Activated naive CD4-positive, alpha-beta T cell treated with anti-CD3 and anti-CD28 coated beads, Interleukin-2, amount 50 U/mL, for 72 hours (primary cell): ENCODE measurements at regions not wholly inside any gene's neighbourhood (a gene's known extent, or its start where the extent isn't known, plus 50 kb on each side); places are given as distances from the start of the nearest gene placed in this dataset.

ENCODE experiments used
- ATAC-seq, 2 donors: fragments of 150-1000 bp; cut with Tn5 transposase; 2 replicates each; pipeline ENCODE4 v1.10.0; 2021; ENCODE audit warnings: mild to moderate bottlenecking in 2 of 2, moderate library complexity in 2 of 2
- DNase-seq, 2 donors: peaks; one replicate each; pipeline ENCODE4 v3.0.0; 2021 to 2022; ENCODE audit warnings: low spot score in 2 of 2
- H3K27ac Mint-ChIP-seq, 2 donors: one replicate each; pipeline ENCODE4 v1.8.0; 2022; ENCODE audit warnings: mild to moderate bottlenecking in 2 of 2, mixed read lengths in 2 of 2
- H3K36me3 Mint-ChIP-seq, 2 donors: one replicate each; pipeline ENCODE4 v1.8.0; 2022; ENCODE audit warnings: mixed read lengths in 2 of 2
- H3K9me3 Mint-ChIP-seq, 2 donors: one replicate each; pipeline ENCODE4 v1.8.0; 2022; ENCODE audit warnings: mixed read lengths in 2 of 2

DNA sequence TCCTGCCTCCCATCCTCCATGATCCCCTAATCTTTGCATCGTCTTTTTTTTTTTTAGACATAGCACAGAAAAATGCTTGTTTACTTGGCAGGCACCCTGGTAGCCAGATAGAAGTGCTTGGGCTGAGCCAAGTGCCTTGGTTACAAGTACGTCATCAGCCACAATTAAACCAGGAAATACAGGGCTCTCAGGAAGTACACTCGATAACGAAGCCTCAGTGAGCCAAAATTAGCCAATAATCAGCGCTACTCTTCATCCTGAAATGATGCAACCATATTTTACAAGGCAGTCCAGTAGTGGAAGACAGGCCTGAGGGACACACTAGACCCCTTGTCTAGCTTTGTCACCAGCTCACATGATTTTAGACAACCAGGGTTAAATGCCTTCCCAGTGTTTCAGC is 194.0 kb upstream of the NBEA start:
- Mint-ChIP-seq H3K27ac (no peak overlapping the region), H3K36me3 (no peaks in the 10 kb centered on the region), H3K9me3 (peaks cover 11 to 13% of the 10 kb centered on the region in 2 donors)
- ATAC-seq (no peak), DNase-seq (no peak)

DNA sequence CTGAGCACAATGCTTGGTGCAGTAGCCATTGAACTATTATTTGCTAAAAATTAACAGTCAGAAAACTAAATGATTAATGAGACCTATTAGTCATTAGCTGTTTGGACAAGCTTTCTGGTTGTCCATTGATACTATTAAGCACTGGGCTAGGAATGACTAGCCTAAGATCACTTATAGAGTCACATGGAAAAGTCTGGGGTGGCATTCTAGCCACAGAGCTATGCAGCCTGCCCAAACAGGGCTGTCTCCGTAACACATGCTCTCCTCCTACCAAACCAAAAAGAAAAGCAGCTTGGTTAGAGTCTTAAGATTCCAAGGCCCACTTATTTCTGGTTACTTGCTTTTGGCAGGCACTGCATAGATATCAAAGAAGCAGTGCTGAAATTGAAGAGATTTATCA is 193.5 kb upstream of the NBEA start:
- DNase-seq (no peak), ATAC-seq (no peak)
- no peak overlapping the region for H3K27ac Mint-ChIP-seq

DNA sequence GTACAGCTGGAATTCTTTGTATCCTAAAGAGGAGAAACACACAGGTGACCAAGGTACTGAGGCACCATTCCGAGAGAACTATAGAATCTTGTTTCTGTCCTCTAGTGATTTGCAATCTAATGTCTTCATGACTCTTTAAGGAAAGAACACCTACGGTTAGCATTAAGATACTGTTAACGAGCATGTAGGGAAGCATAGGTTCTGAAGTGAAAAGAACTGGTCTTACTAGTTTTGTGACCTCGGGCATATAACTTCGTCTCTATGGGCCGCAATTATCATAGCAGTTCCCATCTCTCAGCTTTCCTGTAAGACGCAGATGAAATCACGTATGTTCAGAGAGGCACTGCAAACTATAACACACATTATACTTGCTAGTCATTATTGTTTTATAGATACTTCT is 193.0 kb upstream of the NBEA start:
- ATAC-seq (no peak), DNase-seq (no peak)
- no peak overlapping the region for H3K27ac Mint-ChIP-seq
- peaks cover 10 to 11% of the 10 kb centered on the region in 2 donors for H3K9me3 Mint-ChIP-seq
- no peaks in the 10 kb centered on the region for H3K36me3 Mint-ChIP-seq

More for the DNA sequence above, 193.5 kb upstream of the NBEA start:
- H3K9me3 Mint-ChIP-seq = peaks cover 11 to 13% of the 10 kb centered on the region in 2 donors
- H3K36me3 Mint-ChIP-seq = no peaks in the 10 kb centered on the region

DNA sequence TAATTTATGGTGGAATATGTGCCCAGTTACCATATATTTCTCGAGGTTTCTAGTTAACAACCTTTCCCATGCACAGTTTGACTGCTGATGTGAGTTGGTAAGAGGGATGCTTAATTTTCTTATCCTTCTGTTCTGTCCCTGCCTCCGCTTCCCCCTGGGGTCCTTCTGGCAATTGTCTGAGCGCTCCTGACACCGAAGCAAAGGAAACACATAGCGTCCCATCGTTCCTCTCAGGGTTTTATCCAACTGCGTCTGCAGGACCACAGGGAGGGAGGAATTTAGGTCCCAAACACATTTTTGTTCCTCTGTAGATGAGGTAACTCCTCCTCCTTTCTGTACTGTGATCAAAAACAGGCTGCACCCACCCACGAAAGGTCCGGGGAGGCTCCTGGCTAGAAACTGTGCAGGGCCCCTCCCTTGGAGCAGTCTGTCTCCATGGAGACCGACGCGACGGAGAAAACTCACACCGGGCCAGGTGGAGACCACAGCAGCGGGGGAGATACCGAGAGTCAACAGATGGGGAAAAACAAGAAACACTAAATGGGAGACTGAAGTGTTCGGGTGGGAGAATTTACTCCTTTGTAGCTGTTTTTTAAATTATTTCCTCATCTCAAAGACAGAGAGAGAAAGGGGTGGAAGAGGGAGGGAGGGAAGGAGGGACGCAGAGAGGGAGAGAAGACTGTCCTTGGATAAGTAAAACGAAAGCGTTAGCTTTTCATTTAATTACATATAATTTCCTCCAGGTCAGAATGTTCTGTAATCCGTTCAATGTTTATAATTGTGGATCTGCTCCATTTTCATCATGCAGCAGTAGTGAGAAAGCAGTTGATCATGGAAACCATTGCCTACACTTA is 191.8 kb upstream of the NBEA start:
- Mint-ChIP-seq H3K27ac (no peak overlapping the region), H3K36me3 (no peaks in the 10 kb centered on the region), H3K9me3 (peaks cover 4 to 5% of the 10 kb centered on the region in 2 donors)
- ATAC-seq (no peak), DNase-seq (no peak)

DNA sequence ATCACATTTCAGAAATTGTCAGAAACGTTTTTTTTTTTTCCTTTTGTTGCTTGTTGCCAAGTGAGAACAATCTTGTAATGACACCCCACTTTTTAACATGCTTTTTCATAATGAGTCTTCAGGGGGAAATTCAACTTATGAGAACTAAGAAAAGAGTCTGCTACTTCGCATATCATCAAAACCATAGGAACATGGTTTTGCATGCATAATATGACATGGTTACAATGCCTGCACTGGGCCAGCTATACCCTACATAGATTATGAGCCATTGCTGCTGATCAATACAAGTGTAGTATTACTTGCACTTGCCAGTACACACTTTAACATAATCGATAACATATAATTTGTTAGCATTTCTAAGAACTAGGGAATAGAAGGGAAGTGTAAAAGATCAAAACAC is 191.0 kb upstream of the NBEA start:
- Mint-ChIP-seq H3K27ac (no peak overlapping the region), H3K9me3 (peaks cover 4 to 5% of the 10 kb centered on the region in 2 donors), H3K36me3 (no peaks in the 10 kb centered on the region)
- DNase-seq (no peak), ATAC-seq (no peak)

DNA sequence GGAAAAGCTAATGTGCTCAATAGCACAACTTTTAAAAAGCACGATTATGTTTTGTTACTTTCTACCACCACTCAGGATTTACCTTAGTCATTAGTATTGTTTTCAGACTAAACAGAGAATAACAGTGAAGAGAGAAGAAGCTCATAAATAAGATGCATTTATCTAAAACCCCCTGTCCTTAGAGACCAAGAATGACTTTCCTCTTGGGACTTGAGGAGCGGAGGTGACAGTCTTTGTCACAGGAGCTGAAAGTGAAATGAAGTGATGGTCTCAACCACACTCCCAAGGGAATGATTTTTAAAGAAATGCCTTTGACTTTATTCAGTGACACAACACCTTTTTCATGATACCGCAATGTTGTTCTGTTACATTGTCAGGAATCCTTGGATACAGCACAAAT is 190.6 kb upstream of the NBEA start:
- no peak overlapping the region for H3K27ac Mint-ChIP-seq

DNA sequence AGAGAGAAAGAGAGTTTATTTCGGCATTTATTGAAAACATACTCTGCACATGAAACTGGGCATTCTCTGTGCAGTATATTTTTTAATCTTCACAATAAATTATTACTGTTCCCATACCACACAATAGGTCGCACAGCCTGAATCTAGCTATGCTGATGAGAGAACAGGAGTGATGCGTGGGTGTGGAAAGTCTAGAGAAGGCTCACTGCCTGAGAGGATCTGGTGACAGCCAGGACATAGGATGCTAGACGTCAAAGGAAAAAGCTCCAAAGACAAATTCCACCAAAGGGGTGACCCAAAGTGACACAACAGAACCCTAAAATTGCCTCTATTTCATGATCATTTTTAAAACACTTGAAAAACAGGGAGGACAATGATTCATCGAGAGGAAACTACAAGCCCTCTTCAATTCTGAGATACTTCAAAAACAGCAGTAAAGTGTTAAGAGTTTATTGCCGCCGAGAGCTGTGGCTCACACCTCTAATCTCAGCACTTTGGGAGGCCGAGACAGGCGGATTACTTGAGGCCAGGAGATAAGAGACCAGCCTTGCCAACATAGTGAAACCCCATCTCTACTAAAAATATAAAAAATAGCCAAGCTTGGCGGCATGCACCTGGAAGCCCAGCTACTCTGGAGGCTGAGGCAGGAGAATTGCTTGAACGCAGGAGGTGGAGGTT is 189.6 kb upstream of the NBEA start:
- H3K9me3 Mint-ChIP-seq = peaks cover 0 to 4% of the 10 kb centered on the region in 2 donors
- ATAC-seq (no peak), DNase-seq (no peak)
- no peaks in the 10 kb centered on the region for H3K36me3 Mint-ChIP-seq
- no peak overlapping the region for H3K27ac Mint-ChIP-seq

More for the DNA sequence above, 190.6 kb upstream of the NBEA start:
- no peak for DNase-seq
- peaks cover 4% of the 10 kb centered on the region in 2 donors for H3K9me3 Mint-ChIP-seq
- ATAC-seq = no peak
- H3K36me3 Mint-ChIP-seq = no peaks in the 10 kb centered on the region

DNA sequence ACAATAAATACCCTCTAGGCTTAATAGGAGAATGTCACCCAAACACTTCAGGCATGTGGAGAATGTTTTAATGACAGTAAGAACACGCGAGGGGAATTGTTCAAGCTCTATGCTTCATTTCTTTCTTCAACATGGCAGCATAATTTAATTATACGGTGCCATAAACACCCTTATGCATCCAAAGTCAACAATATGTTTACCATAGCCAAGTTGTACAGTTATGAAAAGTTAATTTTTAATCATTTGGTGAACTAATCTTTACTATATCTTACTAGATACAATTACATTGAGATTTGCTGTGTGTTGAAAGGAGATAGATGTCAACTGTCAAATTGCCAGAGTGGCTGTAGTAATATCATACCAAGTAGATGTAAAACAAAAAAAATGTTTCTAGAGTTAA is 185.9 kb upstream of the NBEA start:
- Mint-ChIP-seq H3K27ac (no peak overlapping the region), H3K36me3 (no peaks in the 10 kb centered on the region), H3K9me3 (no peaks in the 10 kb centered on the region)
- DNase-seq = no peak
- ATAC-seq = no peak

DNA sequence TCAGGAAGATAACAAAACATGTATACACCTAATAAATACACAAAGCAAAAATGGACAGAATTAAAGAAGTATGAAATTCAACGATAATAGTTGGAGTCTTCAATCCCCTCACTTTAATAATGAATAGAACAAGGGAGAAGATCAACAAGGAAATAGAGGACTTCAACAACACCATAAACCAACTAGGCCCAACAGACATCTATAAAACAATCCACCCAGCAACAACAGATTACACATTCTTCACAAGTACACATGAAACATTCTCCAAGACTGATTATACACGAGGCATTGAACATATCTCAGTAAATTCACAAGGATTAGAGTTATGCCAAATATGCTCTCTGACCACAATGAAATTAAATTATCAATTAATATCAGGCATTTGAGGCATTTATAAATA is 185.5 kb upstream of the NBEA start:
- no peak for ATAC-seq
- Mint-ChIP-seq H3K36me3 (no peaks in the 10 kb centered on the region), H3K27ac (no peak overlapping the region), H3K9me3 (no peaks in the 10 kb centered on the region)
- no peak for DNase-seq

DNA sequence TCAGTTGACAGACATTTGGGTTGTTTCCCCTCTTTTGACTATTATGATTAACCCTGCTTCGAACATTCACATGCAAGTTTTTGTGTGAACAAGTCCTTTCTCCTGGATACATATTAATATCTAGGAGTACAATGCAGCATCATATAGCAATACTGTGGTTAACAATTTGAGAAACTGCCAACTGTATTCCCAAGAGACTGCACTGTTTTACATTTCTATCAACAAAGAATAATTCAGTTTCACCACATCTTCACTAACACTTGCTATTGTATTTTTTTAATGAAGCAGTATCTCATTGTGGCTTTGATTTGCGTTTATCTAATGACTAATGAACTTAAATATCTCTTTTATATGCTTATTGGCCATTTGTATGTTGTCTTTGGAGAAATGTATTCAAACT is 184.6 kb upstream of the NBEA start:
- no peak for DNase-seq
- H3K9me3 Mint-ChIP-seq = no peaks in the 10 kb centered on the region
- no peak for ATAC-seq
- no peak overlapping the region for H3K27ac Mint-ChIP-seq
- no peaks in the 10 kb centered on the region for H3K36me3 Mint-ChIP-seq

DNA sequence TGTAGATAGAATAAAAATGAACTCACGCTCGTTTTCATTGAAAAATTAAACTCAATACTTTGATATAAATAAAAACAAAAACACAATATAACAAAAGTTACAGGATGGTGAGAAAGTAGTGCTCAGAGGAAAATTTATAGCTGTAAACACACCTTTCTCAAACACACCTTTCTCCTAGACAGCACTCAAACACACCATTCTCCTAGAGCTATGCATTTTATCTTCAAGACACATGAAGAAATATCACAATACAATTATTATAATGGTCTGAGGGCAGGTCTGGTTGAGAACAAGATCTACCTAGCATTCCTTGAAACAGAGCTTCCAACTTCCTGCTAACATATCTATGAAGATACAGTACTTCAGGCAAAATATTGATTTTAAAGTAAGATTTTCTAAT is 183.4 kb upstream of the NBEA start:
- Mint-ChIP-seq H3K36me3 (no peaks in the 10 kb centered on the region), H3K27ac (no peak overlapping the region), H3K9me3 (no peaks in the 10 kb centered on the region)
- ATAC-seq (no peak), DNase-seq (no peak)

DNA sequence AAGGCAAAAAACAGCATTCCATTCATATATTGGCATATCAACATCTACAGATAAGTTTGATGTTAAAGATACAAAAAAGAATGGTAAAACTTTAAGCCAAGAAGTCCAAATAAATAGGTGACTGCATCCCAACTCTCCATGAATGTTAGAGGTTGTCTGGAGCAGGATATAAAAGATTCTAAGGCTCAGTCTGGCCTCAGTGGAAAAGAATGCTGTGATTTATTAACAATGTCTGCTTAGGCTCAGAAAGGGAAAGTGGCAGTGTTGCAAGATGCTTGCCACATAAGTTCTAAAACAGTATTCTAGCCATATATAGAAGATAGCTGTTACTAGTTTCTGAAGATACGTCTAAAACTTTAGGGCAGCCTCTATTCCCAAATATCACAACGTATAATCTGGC is 179.8 kb upstream of the NBEA start:
- H3K36me3 Mint-ChIP-seq = no peaks in the 10 kb centered on the region
- ATAC-seq (no peak), DNase-seq (no peak)
- no peak overlapping the region for H3K27ac Mint-ChIP-seq
- H3K9me3 Mint-ChIP-seq = no peaks in the 10 kb centered on the region

DNA sequence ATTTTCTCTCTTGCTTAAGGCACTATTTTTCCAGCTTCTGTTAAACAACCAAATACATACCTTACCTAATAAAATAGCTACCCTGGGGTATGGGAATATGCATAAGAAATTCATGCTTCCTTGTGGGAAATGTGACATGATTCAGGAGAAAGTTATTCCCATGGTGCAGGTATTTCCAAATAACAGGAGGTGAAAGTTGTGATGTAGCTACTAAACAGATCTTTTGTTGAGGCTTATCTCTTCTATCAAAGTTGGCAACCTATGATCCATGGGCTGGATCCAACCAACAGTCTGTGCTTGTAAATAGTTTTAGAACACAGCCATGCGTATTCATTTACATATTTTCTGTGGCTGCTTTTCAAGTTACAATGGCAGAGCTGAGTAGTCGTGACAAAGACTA is 177.8 kb upstream of the NBEA start:
- DNase-seq = no peak
- ATAC-seq = no peak
- no peaks in the 10 kb centered on the region for H3K36me3 Mint-ChIP-seq
- H3K27ac Mint-ChIP-seq = no peak overlapping the region
- H3K9me3 Mint-ChIP-seq = peaks cover 4% of the 10 kb centered on the region in 2 donors

DNA sequence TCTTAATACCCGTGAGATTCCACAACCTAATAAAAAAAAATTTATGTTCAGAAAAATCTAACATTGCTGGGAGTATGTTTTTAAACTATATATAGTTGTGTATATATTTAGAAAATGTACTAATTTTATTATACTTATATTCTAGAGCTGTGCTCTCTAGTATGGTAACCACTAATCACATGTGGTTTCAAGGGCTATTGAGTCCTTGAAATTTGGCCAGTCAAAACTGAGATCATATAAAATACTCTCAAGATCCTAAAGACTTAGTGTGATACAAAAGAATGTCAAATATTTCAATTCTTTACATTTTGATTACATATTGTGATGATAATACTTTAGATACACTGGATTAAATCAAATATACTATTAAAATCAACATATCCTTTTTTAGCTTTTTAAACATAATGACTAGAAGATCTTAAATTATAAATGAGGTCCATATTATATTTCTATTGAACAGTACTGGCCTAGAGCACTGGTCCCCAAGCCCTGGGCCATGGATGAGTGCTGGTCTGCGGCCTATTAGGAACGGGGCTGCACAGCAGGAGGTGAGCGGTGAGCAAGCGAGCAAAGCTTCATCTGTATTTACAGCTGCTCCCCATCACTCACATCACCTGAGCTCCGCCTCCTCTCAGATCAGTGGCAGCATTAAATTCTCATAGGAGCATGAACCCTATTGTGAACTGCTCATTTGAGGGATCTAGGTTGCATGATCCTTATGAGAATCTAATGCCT is 176.5 kb upstream of the NBEA start:
- ATAC-seq (no peak), DNase-seq (no peak)
- Mint-ChIP-seq H3K27ac (no peak overlapping the region), H3K9me3 (peaks cover 4% of the 10 kb centered on the region in 2 donors), H3K36me3 (no peaks in the 10 kb centered on the region)

DNA sequence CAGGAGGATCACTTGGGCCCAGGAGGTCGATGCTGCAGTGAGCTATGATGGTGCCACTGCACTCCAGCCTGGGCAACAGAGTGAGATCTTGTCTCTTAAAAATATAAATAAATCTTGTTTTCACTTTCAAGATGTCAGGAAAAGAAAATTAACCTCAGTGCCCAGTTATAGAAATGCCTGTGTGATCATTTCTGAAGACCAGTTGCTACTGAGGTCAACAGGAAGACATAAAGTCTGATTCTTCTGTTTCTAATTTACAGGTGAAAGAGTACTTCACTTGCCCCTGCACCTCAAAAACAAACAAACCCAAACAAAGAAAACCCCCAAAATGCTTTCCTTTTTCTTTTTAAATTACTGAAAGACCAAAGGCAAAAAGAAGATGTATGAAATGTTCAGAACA is 174.3 kb upstream of the NBEA start:
- H3K36me3 Mint-ChIP-seq = no peaks in the 10 kb centered on the region
- ATAC-seq = no peak
- H3K27ac Mint-ChIP-seq = no peak overlapping the region
- no peak for DNase-seq
- H3K9me3 Mint-ChIP-seq = peaks cover 4% of the 10 kb centered on the region in 2 donors

DNA sequence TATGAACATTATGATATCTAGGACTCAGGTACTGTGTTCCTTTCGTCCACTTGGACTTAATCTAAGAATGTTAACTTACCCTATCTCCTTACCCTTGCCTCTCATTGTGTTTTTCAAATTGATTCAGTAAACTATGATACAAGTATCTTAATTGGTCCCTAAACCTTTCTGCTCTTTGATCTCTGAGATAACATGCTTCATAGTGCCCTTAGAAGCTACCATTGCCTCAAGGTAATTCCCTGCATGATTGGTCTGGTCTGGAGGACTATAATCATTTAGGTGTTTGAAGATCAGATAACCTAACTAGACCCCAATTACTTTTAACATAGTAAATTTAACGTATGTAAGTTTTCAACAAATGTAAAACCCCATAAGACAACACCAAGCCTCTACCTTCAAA is 169.9 kb upstream of the NBEA start:
- Mint-ChIP-seq H3K9me3 (peaks cover 4% of the 10 kb centered on the region in 2 donors), H3K36me3 (no peaks in the 10 kb centered on the region), H3K27ac (no peak overlapping the region)
- DNase-seq (no peak), ATAC-seq (no peak)

DNA sequence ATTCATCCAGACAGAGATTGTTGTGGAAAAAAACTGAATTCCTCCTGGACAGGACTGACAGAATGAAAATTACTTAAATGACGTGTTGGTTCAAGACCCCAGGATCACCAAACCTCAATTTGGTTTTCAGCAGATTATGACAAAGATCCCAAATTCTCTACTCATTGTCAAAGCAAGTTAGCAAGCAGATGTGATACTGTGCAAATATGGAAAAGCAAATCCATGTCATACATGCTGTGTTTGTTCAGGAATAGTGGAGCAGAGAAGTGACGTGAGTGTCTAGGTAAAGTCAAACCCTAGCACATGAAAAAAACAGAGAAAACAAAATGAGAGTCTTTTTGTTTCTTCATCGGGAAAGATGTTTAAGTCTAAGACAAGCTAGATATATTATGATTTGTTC is 169.2 kb upstream of the NBEA start:
- H3K27ac Mint-ChIP-seq = no peak overlapping the region
- ATAC-seq = no peak
- no peak for DNase-seq
- H3K36me3 Mint-ChIP-seq = no peaks in the 10 kb centered on the region
- peaks cover 4 to 5% of the 10 kb centered on the region in 2 donors for H3K9me3 Mint-ChIP-seq
